IMR-90 (cell line): ENCODE measurements at regions not wholly inside any gene's neighbourhood (a gene's known extent, or its start where the extent isn't known, plus 50 kb on each side); places are given as distances from the start of the nearest gene placed in this dataset.

ENCODE experiments used
- MAFK ChIP-seq: IDR thresholded peaks from 2 replicates; pipeline ENCODE4 v1.6.1; 2012; ENCODE audit warnings: low read depth, low read length, improper control_type of control experiment
- MAZ ChIP-seq: IDR thresholded peaks from 2 replicates; pipeline ENCODE4 v1.6.1; 2012; ENCODE audit warnings: low read depth, mild to moderate bottlenecking, low read length, improper control_type of control experiment, moderate library complexity, borderline replicate concordance
- POLR2A ChIP-seq: IDR thresholded peaks from 2 replicates; pipeline ENCODE4 v1.6.1; 2012; ENCODE audit warnings: mild to moderate bottlenecking, low read depth, low read length
- RAD21 ChIP-seq: IDR thresholded peaks from 2 replicates; pipeline ENCODE4 v1.6.1; 2012; ENCODE audit warnings: low read length, improper control_type of control experiment
- TF ChIP-seq, protein P1 (sequence below): conservative IDR thresholded peaks from 2 replicates; pipeline ENCODE4 v1.5.1; 2012; ENCODE audit warnings: mild to moderate bottlenecking, low read depth, low read length, improper control_type of control experiment

GRCh38 chr16:50473356-50473945, 74.7 kb upstream of the NKD1 start:
- TF ChIP-seq, protein P1, sequence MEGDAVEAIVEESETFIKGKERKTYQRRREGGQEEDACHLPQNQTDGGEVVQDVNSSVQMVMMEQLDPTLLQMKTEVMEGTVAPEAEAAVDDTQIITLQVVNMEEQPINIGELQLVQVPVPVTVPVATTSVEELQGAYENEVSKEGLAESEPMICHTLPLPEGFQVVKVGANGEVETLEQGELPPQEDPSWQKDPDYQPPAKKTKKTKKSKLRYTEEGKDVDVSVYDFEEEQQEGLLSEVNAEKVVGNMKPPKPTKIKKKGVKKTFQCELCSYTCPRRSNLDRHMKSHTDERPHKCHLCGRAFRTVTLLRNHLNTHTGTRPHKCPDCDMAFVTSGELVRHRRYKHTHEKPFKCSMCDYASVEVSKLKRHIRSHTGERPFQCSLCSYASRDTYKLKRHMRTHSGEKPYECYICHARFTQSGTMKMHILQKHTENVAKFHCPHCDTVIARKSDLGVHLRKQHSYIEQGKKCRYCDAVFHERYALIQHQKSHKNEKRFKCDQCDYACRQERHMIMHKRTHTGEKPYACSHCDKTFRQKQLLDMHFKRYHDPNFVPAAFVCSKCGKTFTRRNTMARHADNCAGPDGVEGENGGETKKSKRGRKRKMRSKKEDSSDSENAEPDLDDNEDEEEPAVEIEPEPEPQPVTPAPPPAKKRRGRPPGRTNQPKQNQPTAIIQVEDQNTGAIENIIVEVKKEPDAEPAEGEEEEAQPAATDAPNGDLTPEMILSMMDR, result no peak
- no peak for TF ChIP-seq RAD21
- no peak for TF ChIP-seq POLR2A
- no peak for TF ChIP-seq MAZ
- no peak for TF ChIP-seq MAFK
